ELF-1 (cell line): ENCODE measurements at regions not wholly inside any gene's neighbourhood (a gene's known extent, or its start where the extent isn't known, plus 50 kb on each side); places are given as distances from the start of the nearest gene placed in this dataset.

Source experiments
- DNase-seq: peaks from one replicate; pipeline ENCODE4 v3.0.0-alpha.2; 2016; ENCODE audit warnings: low read depth, low spot score

- no peak for DNase-seq
Measured at GRCh38 chr4:163419074-163419473, 54.5 kb downstream of the TKTL2 start.

GRCh38 chr4:163415668-163416067 is 57.9 kb downstream of the TKTL2 start:
- DNase-seq, result no peak

GRCh38 chr4:163414275-163414674 is 59.3 kb downstream of the TKTL2 start:
- peak; percentile 23 for DNase-seq

GRCh38 chr4:163404580-163404979 is 60.9 kb downstream of the NPY5R start:
- DNase-seq, result no peak

- no peak for DNase-seq
Measured at GRCh38 chr4:163404080-163404479, 60.4 kb downstream of the NPY5R start.
